ENCODE measurements at regions not wholly inside any gene's neighbourhood (a gene's known extent, or its start where the extent isn't known, plus 50 kb on each side); places are given as distances from the start of the nearest gene placed in this dataset.

DNA sequence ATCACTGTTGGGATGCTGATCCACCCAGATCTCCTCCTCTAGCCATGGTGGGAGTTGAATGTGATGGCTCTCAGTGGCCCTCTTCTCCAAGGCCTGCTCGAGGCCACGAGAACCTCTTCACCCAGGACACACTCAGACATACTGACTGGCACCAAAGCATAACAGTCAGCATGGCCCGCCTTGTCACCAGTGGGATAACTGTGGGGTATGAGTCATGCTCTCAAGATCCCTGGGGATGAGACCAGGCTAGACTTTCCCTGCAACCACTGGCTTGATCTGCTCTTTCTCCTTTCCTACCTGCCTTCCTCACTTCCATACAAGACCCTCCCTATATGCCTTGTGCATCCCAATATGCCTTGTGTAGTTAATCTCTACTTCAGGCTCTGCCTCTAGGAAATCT, 66.8 kb downstream of the RIN2 start:
- TF ChIP-seq, protein P1, sequence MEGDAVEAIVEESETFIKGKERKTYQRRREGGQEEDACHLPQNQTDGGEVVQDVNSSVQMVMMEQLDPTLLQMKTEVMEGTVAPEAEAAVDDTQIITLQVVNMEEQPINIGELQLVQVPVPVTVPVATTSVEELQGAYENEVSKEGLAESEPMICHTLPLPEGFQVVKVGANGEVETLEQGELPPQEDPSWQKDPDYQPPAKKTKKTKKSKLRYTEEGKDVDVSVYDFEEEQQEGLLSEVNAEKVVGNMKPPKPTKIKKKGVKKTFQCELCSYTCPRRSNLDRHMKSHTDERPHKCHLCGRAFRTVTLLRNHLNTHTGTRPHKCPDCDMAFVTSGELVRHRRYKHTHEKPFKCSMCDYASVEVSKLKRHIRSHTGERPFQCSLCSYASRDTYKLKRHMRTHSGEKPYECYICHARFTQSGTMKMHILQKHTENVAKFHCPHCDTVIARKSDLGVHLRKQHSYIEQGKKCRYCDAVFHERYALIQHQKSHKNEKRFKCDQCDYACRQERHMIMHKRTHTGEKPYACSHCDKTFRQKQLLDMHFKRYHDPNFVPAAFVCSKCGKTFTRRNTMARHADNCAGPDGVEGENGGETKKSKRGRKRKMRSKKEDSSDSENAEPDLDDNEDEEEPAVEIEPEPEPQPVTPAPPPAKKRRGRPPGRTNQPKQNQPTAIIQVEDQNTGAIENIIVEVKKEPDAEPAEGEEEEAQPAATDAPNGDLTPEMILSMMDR (conservative IDR thresholded peaks at IDR 0.05): no peak
- TF ChIP-seq ZFX (IDR thresholded peaks at IDR 0.05): no peak
